ENCODE measurements at regions not wholly inside any gene's neighbourhood (a gene's known extent, or its start where the extent isn't known, plus 50 kb on each side); places are given as distances from the start of the nearest gene placed in this dataset.

DNA sequence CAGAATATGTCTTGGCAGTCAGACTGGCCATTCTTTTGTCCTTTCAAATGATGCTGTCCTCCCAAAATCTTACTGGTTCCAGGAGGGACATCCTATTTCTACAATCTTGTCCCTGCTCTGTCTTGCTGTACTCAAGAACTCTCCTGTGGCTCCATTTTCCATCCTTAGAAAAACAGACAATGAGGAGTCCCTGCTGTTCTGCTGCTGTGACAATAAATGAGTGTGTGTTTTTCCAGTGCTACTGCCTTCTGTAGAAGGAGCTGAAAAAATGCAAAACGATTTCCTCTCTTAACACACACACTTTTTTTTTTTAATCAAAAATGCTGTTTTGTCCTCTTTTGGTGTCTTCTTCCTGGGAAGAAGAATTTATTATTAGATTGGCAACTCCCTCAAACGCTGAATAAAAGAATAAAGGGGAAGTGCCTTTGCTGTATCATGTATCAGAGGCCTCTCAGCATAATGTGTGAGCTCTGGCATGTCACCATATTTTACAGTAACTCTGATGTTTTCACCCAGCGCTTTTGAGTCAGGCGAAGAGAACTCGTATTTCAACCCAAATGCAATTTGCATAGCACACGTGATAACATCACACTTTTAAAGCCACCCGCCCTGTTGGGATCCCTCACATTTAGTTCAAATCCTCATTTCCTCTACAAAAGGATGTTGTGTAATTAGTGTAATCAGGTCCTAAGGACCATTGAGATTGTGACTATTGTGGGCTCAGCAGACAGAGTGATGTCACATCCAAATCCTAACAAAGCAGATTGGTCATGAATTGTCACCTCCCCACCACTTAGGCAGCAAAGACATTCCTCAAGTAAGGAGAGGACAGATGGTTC is 496.0 kb upstream of the LARGE1 start:
- TF ChIP-seq EZH2 (IDR thresholded peaks at IDR 0.05; ENCODE audit: insufficient read depth, poor library complexity, severe bottlenecking) (no peak), EZH2phosphoT487 (IDR thresholded peaks at IDR 0.05; ENCODE audit: insufficient read depth, low read depth) (no peak)

All from GM23248 (cell line).